ENCODE measurements at regions not wholly inside any gene's neighbourhood (a gene's known extent, or its start where the extent isn't known, plus 50 kb on each side); places are given as distances from the start of the nearest gene placed in this dataset.

- no peaks in the 10 kb centered on the region for H3K9me3 ChIP-seq (ENCODE audit: low read length)
- no peak overlapping the region for H3K9ac ChIP-seq (ENCODE audit: low read length)
- no peak overlapping the region for H3K4me3 ChIP-seq (ENCODE audit: low read length)
- CTCF ChIA-PET = no interaction called here
- H3F3A ChIP-seq (ENCODE audit: low read length, unreplicated experiment) = no peaks in the 10 kb centered on the region
- no peak overlapping the region for H3K4me2 ChIP-seq (ENCODE audit: low read length)
- no peaks in the 10 kb centered on the region for H4K20me1 ChIP-seq (ENCODE audit: low read length)
- no peak overlapping the region for H3K27ac ChIP-seq (ENCODE audit: low read length)
- TF ChIP-seq EZH2phosphoT487 (IDR thresholded peaks at IDR 0.05; ENCODE audit: borderline replicate concordance, low read length) = no peak
- TF ChIP-seq, protein P1, sequence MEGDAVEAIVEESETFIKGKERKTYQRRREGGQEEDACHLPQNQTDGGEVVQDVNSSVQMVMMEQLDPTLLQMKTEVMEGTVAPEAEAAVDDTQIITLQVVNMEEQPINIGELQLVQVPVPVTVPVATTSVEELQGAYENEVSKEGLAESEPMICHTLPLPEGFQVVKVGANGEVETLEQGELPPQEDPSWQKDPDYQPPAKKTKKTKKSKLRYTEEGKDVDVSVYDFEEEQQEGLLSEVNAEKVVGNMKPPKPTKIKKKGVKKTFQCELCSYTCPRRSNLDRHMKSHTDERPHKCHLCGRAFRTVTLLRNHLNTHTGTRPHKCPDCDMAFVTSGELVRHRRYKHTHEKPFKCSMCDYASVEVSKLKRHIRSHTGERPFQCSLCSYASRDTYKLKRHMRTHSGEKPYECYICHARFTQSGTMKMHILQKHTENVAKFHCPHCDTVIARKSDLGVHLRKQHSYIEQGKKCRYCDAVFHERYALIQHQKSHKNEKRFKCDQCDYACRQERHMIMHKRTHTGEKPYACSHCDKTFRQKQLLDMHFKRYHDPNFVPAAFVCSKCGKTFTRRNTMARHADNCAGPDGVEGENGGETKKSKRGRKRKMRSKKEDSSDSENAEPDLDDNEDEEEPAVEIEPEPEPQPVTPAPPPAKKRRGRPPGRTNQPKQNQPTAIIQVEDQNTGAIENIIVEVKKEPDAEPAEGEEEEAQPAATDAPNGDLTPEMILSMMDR (conservative IDR thresholded peaks at IDR 0.05; ENCODE audit: low read depth, low read length) = no peak
- no peak for TF ChIP-seq EZH2 (IDR thresholded peaks at IDR 0.05; ENCODE audit: low read length, unreplicated experiment)
- POLR2A ChIA-PET (ENCODE audit: unreplicated experiment) = no interaction called here
- no peaks in the 10 kb centered on the region for H3K79me2 ChIP-seq (ENCODE audit: low read length)
- intact Hi-C loops (cut with micrococcal nuclease) = no loop called here
- H3K27me3 ChIP-seq (ENCODE audit: low read length) = no peaks in the 10 kb centered on the region
- H3K9me2 ChIP-seq (replicated peaks; ENCODE audit: low read length) = no peaks in the 10 kb centered on the region
- no peak for ATAC-seq
- DNase-seq = no peak
- BruUV-seq (replicated peaks) = no TSS peak
- H3K36me3 ChIP-seq (ENCODE audit: low read depth, low read length) = no peaks in the 10 kb centered on the region
- no peaks in the 10 kb centered on the region for H3K4me1 ChIP-seq (ENCODE audit: insufficient read depth, low read length)
- H2AFZ ChIP-seq (ENCODE audit: low read length) = no peak overlapping the region
These were observed 626.8 kb upstream of the ZEB2 start for GRCh38 chr2:145146691-145147090.

DNA sequence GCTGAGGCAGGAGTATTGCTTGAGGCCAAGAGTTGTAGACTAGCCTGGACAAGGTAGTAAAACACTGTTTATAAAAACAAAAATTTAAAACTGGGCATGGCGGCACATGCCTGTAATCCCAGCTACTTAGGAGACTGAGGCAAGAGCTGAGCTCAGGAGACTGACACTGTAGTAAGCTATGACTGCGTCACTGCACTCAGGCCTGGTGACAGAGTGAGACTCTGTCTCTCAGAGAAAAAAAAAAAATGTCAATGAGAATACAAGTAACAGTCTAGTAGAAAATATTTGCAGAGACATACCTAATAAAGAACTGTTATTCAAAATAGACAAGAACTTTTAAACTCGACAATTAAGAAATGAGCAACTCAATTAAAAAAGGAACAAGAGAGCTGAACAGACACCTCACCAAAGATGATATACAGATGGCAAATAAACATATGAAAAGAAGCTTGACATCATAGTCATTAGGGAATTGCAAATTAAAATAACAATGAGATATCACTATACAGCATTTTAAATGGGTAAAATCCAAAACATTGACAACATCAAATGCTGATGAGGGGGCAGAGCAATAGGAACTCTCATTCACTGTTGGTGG lies 624.3 kb upstream of the ZEB2 start:
- TF ChIP-seq EZH2 (IDR thresholded peaks at IDR 0.05; ENCODE audit: low read length, unreplicated experiment) (no peak), EZH2phosphoT487 (IDR thresholded peaks at IDR 0.05; ENCODE audit: borderline replicate concordance, low read length) (no peak)
- TF ChIP-seq, protein P1 (conservative IDR thresholded peaks at IDR 0.05; ENCODE audit: low read depth, low read length) = no peak
- Histone ChIP-seq H3K4me2 (ENCODE audit: low read length) (no peak overlapping the region), H3K27me3 (ENCODE audit: low read length) (no peaks in the 10 kb centered on the region), H2AFZ (ENCODE audit: low read length) (no peak overlapping the region), H3K4me3 (ENCODE audit: low read length) (no peak overlapping the region), H3K36me3 (ENCODE audit: low read depth, low read length) (no peaks in the 10 kb centered on the region), H3K4me1 (ENCODE audit: insufficient read depth, low read length) (no peaks in the 10 kb centered on the region), H3K79me2 (ENCODE audit: low read length) (no peaks in the 10 kb centered on the region), H3K9me3 (ENCODE audit: low read length) (no peaks in the 10 kb centered on the region), H3K9ac (ENCODE audit: low read length) (no peak overlapping the region), H3F3A (ENCODE audit: low read length, unreplicated experiment) (no peaks in the 10 kb centered on the region), H4K20me1 (ENCODE audit: low read length) (no peaks in the 10 kb centered on the region), H3K9me2 (replicated peaks; ENCODE audit: low read length) (no peaks in the 10 kb centered on the region), H3K27ac (ENCODE audit: low read length) (no peak overlapping the region)
- BruUV-seq (replicated peaks) = no TSS peak
- ChIA-PET CTCF (no interaction called here), POLR2A (ENCODE audit: unreplicated experiment) (no interaction called here)
- ATAC-seq (no peak), DNase-seq (no peak)
- intact Hi-C loops (cut with micrococcal nuclease) = no loop called here

DNA sequence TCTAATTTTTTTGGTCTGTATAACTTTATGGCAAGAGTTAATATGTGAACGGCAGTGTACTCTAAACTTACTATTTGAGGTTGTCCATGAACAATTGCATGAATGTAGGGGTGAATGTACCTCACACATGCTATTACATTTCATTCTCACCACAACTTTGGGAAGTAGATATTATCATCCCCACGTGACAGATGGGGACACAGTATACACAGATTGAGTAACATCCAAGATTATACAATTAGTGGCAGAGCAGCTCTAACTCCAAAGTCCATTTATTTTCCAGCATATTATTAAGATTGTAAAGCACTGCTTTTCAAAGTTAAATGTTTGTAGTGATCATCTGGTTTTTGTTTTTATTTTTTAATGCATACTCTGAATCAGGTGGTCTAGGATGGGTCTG lies 622.1 kb upstream of the ZEB2 start:
- no TSS peak for BruUV-seq (replicated peaks)
- H3F3A ChIP-seq (ENCODE audit: low read length, unreplicated experiment) = no peaks in the 10 kb centered on the region
- no peaks in the 10 kb centered on the region for H3K9me2 ChIP-seq (replicated peaks; ENCODE audit: low read length)
- no peak overlapping the region for H2AFZ ChIP-seq (ENCODE audit: low read length)
- ChIA-PET POLR2A (ENCODE audit: unreplicated experiment) (no interaction called here), CTCF (no interaction called here)
- DNase-seq (no peak), ATAC-seq (no peak)
- H3K9me3 ChIP-seq (ENCODE audit: low read length) = no peaks in the 10 kb centered on the region
- no peaks in the 10 kb centered on the region for H3K36me3 ChIP-seq (ENCODE audit: low read depth, low read length)
- H3K79me2 ChIP-seq (ENCODE audit: low read length) = no peaks in the 10 kb centered on the region
- H3K4me3 ChIP-seq (ENCODE audit: low read length) = no peak overlapping the region
- H3K4me1 ChIP-seq (ENCODE audit: insufficient read depth, low read length) = no peaks in the 10 kb centered on the region
- no peaks in the 10 kb centered on the region for H4K20me1 ChIP-seq (ENCODE audit: low read length)
- H3K4me2 ChIP-seq (ENCODE audit: low read length) = no peak overlapping the region
- H3K9ac ChIP-seq (ENCODE audit: low read length) = no peak overlapping the region
- no peaks in the 10 kb centered on the region for H3K27me3 ChIP-seq (ENCODE audit: low read length)
- no peak overlapping the region for H3K27ac ChIP-seq (ENCODE audit: low read length)
- TF ChIP-seq EZH2 (IDR thresholded peaks at IDR 0.05; ENCODE audit: low read length, unreplicated experiment) = no peak
- TF ChIP-seq, protein P1 (conservative IDR thresholded peaks at IDR 0.05; ENCODE audit: low read depth, low read length) = no peak
- no peak for TF ChIP-seq EZH2phosphoT487 (IDR thresholded peaks at IDR 0.05; ENCODE audit: borderline replicate concordance, low read length)
- intact Hi-C loops (cut with micrococcal nuclease) = no loop called here

Data from PC-3 (cell line).